ENCODE measurements at regions not wholly inside any gene's neighbourhood (a gene's known extent, or its start where the extent isn't known, plus 50 kb on each side); places are given as distances from the start of the nearest gene placed in this dataset.
"Not testable (repeated sequence)": the region's sequence is repeated elsewhere in the genome, so short reads cannot be mapped to it uniquely, and the experiment has no call there.

DNA sequence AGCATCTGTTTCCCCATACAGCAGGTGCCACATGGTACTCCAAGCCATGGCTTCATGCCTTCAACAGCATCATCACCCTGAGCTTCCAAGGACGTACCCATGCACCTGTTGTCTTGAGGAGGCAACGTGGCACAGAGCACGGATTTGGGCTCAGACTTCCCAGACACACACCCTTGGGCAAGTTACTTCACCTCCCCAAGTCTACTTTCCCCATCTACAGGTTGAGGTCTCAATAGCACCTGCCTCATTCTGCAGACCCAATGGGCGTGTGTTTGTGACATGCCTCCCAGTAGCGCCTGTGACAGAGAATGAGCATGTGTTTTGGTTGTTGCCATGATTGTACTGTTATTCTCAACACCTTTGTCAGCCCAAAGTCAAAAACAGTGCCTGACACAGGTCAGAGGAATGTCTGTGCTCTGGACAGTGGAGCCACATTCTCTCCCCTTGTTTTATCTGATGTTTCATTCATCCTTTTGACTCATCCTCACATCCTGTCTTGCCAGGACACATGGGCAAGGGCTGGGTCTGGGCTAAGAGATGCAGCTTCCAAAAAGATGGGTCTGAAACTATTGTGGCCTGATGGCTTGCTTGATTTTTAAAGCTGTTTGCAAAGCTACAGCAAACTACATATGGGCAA, 53.4 kb upstream of the CCND1 start:
- no peak for DNase-seq (ENCODE audit: extremely low spot score, unreplicated experiment)
- H3K4me1 Mint-ChIP-seq (ENCODE audit: unreplicated experiment), result peaks cover 8% of the 10 kb centered on the region
- H3K36me3 Mint-ChIP-seq, result no peaks in the 10 kb centered on the region
- H3K27ac Mint-ChIP-seq, result no peak overlapping the region
- TF ChIP-seq, protein P1, sequence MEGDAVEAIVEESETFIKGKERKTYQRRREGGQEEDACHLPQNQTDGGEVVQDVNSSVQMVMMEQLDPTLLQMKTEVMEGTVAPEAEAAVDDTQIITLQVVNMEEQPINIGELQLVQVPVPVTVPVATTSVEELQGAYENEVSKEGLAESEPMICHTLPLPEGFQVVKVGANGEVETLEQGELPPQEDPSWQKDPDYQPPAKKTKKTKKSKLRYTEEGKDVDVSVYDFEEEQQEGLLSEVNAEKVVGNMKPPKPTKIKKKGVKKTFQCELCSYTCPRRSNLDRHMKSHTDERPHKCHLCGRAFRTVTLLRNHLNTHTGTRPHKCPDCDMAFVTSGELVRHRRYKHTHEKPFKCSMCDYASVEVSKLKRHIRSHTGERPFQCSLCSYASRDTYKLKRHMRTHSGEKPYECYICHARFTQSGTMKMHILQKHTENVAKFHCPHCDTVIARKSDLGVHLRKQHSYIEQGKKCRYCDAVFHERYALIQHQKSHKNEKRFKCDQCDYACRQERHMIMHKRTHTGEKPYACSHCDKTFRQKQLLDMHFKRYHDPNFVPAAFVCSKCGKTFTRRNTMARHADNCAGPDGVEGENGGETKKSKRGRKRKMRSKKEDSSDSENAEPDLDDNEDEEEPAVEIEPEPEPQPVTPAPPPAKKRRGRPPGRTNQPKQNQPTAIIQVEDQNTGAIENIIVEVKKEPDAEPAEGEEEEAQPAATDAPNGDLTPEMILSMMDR (conservative IDR thresholded peaks at IDR 0.05), result no peak
- no peak overlapping the region for H3K4me3 Mint-ChIP-seq
- H3K27me3 Mint-ChIP-seq, result no peaks in the 10 kb centered on the region
- no peaks in the 10 kb centered on the region for H3K9me3 Mint-ChIP-seq

DNA sequence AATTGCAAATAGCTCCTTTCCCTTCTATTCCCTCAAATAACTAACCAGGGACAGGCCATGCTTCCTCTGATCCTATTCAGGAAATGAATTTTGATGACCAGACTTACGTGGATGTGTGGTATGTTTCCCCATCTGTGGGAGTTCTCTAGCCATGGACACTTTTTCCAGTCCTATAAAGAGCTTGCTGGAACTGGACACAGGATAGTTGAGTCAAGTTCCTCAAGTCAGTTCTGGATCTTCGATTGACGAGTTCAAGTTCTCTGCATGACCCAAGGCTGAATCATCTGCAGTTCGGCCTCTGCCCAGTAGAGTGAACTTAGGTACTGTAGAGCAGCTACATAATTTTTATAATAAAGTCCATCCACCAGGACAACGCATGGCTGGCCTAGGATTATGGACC, 52.7 kb upstream of the CCND1 start:
- no peaks in the 10 kb centered on the region for H3K9me3 Mint-ChIP-seq
- DNase-seq (ENCODE audit: extremely low spot score, unreplicated experiment), result no peak
- no peak overlapping the region for H3K4me3 Mint-ChIP-seq
- TF ChIP-seq, protein P1 (conservative IDR thresholded peaks at IDR 0.05), result peak; percentile 42
- H3K27me3 Mint-ChIP-seq, result no peaks in the 10 kb centered on the region
- no peak overlapping the region for H3K27ac Mint-ChIP-seq
- H3K4me1 Mint-ChIP-seq (ENCODE audit: unreplicated experiment), result peaks cover 8% of the 10 kb centered on the region
- H3K36me3 Mint-ChIP-seq, result no peaks in the 10 kb centered on the region

DNA sequence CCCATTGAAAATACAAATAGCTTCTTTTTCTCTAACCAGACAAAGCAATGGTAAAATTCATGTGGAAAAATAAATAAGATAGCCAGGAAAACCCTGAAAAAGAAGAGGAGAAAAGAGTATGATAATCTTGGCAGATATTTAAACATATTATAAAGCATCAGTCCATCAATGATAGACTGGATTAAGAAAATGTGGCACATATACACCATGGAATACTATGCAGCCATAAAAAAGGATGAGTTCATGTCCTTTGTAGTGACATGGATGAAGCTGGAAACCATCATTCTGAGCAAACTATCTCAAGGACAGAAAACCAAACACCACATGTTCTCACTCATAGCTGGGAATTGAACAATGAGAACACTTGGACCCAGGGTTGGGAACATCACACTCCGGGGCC, 50.9 kb upstream of the CCND1 start:
- not testable (repeated sequence) for H3K9me3 Mint-ChIP-seq; H3K4me3 Mint-ChIP-seq; H3K27me3 Mint-ChIP-seq; H3K4me1 Mint-ChIP-seq (ENCODE audit: unreplicated experiment); H3K36me3 Mint-ChIP-seq; DNase-seq (ENCODE audit: extremely low spot score, unreplicated experiment); H3K27ac Mint-ChIP-seq
